ENCODE measurements at regions not wholly inside any gene's neighbourhood (a gene's known extent, or its start where the extent isn't known, plus 50 kb on each side); places are given as distances from the start of the nearest gene placed in this dataset.

DNA sequence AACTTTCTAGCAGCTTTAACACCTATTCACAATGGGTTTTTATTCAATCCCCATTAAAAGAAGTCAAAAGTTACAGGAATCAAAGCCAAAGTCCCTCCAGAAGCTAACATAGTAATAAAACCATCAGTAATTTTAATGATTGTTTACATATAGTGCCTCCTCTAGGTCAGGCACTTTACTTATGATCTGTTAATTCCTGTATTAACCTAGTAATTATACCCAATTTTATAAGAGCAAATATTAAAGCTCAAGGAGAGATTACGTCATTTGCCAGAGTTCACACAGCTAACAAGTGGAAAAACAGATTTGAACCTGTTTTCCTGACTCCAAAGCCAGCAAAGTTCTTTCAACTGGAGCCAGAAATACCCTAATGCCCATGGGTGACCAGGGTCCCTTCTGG is 112.9 kb upstream of the F3 start:
- Histone ChIP-seq H3K27me3 (ENCODE audit: control insufficient read depth, insufficient read depth, low read length) (no peaks in the 10 kb centered on the region), H3K9ac (ENCODE audit: low read length in 3 of 3) (no peak overlapping the region), H3K36me3 (ENCODE audit: control insufficient read depth in 2 of 3, insufficient read depth in 3 of 3, low read length in 3 of 3) (no peaks in the 10 kb centered on the region), H3K27ac (ENCODE audit: low read depth in 2 of 2, low read length in 2 of 2) (no peak overlapping the region), H3K4me1 (ENCODE audit: control insufficient read depth in 2 of 3, insufficient read depth in 2 of 3, low read depth in 1 of 3, low read length in 3 of 3) (peaks cover 0 to 2% (median 0%) of the 10 kb centered on the region in 3 donors), H3K9me3 (ENCODE audit: control insufficient read depth in 2 of 3, insufficient read depth in 1 of 3, low read length in 3 of 3) (no peaks in the 10 kb centered on the region), H3K4me3 (ENCODE audit: low read length in 3 of 3) (no peak overlapping the region)
- intact Hi-C loops (cut with DNase I): no loop called here
- no peak for TF ChIP-seq CTCF (IDR thresholded peaks at IDR 0.05; ENCODE audit: borderline replicate concordance, extremely low read depth, insufficient read depth)
- FAIRE-seq (no peak), DNase-seq (no peak)

DNA sequence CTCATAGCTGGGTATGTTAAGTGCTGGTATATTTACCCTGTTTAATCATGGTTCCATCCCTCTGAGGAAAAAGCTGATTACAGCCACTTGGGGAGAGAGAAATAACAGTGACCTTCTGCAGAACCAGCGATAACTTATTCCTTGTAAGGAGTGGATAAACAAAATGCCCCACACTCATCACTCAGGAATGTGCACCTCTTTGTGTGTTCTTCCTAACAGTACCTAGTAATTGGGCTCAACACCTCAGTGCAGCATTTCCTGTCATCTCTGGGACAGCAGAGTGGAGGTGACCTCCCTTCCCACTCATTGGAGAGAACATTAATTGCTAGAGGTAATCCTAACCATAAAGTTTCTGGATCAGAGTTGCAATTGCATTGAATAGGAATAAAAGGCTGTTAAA is 112.5 kb upstream of the F3 start:
- H3K9ac ChIP-seq (ENCODE audit: low read length in 3 of 3): no peak overlapping the region
- no peaks in the 10 kb centered on the region for H3K9me3 ChIP-seq (ENCODE audit: control insufficient read depth in 2 of 3, insufficient read depth in 1 of 3, low read length in 3 of 3)
- intact Hi-C loops (cut with DNase I): no loop called here
- no peak overlapping the region for H3K4me3 ChIP-seq (ENCODE audit: low read length in 3 of 3)
- no peaks in the 10 kb centered on the region for H3K27me3 ChIP-seq (ENCODE audit: control insufficient read depth, insufficient read depth, low read length)
- no peaks in the 10 kb centered on the region for H3K36me3 ChIP-seq (ENCODE audit: control insufficient read depth in 2 of 3, insufficient read depth in 3 of 3, low read length in 3 of 3)
- peak overlapping the region in 1 of 2 donors; percentile 16 for H3K27ac ChIP-seq (ENCODE audit: low read depth in 2 of 2, low read length in 2 of 2)
- TF ChIP-seq CTCF (IDR thresholded peaks at IDR 0.05; ENCODE audit: borderline replicate concordance, extremely low read depth, insufficient read depth): no peak
- DNase-seq: peak in 1 of 5 donors; percentile 49
- H3K4me1 ChIP-seq (ENCODE audit: control insufficient read depth in 2 of 3, insufficient read depth in 2 of 3, low read depth in 1 of 3, low read length in 3 of 3): peaks cover 0 to 2% (median 0%) of the 10 kb centered on the region in 3 donors
- FAIRE-seq: no peak

- Histone ChIP-seq H3K9ac (ENCODE audit: low read length in 3 of 3) (no peak overlapping the region), H3K36me3 (ENCODE audit: control insufficient read depth in 2 of 3, insufficient read depth in 3 of 3, low read length in 3 of 3) (no peaks in the 10 kb centered on the region), H3K27me3 (ENCODE audit: control insufficient read depth, insufficient read depth, low read length) (no peaks in the 10 kb centered on the region), H3K27ac (ENCODE audit: low read depth in 2 of 2, low read length in 2 of 2) (no peak overlapping the region), H3K4me1 (ENCODE audit: control insufficient read depth in 2 of 3, insufficient read depth in 2 of 3, low read depth in 1 of 3, low read length in 3 of 3) (peaks cover 0 to 2% (median 0%) of the 10 kb centered on the region in 3 donors), H3K9me3 (ENCODE audit: control insufficient read depth in 2 of 3, insufficient read depth in 1 of 3, low read length in 3 of 3) (no peaks in the 10 kb centered on the region), H3K4me3 (ENCODE audit: low read length in 3 of 3) (no peak overlapping the region)
- DNase-seq (no peak), FAIRE-seq (no peak)
- TF ChIP-seq CTCF (IDR thresholded peaks at IDR 0.05; ENCODE audit: borderline replicate concordance, extremely low read depth, insufficient read depth): no peak
- intact Hi-C loops (cut with DNase I): no loop called here
Observed at GRCh38 chr1:94653454-94653853, 111.9 kb upstream of the F3 start.

GRCh38 chr1:94651076-94651475 is 109.5 kb upstream of the F3 start:
- no peak for TF ChIP-seq CTCF (IDR thresholded peaks at IDR 0.05; ENCODE audit: borderline replicate concordance, extremely low read depth, insufficient read depth)
- no peak overlapping the region for H3K4me3 ChIP-seq (ENCODE audit: low read length in 3 of 3)
- H3K36me3 ChIP-seq (ENCODE audit: control insufficient read depth in 2 of 3, insufficient read depth in 3 of 3, low read length in 3 of 3): no peaks in the 10 kb centered on the region
- H3K9ac ChIP-seq (ENCODE audit: low read length in 3 of 3): no peak overlapping the region
- H3K27me3 ChIP-seq (ENCODE audit: control insufficient read depth, insufficient read depth, low read length): no peaks in the 10 kb centered on the region
- FAIRE-seq: no peak
- DNase-seq: no peak
- no peaks in the 10 kb centered on the region for H3K9me3 ChIP-seq (ENCODE audit: control insufficient read depth in 2 of 3, insufficient read depth in 1 of 3, low read length in 3 of 3)
- intact Hi-C loops (cut with DNase I): no loop called here
- peaks cover 0 to 5% (median 0%) of the 10 kb centered on the region in 3 donors for H3K4me1 ChIP-seq (ENCODE audit: control insufficient read depth in 2 of 3, insufficient read depth in 2 of 3, low read depth in 1 of 3, low read length in 3 of 3)
- H3K27ac ChIP-seq (ENCODE audit: low read depth in 2 of 2, low read length in 2 of 2): no peak overlapping the region

Data from kidney (tissue), 13 donors.